Vagina (tissue), 2 donors: ENCODE measurements at regions not wholly inside any gene's neighbourhood (a gene's known extent, or its start where the extent isn't known, plus 50 kb on each side); places are given as distances from the start of the nearest gene placed in this dataset.

Experiments
- CTCF ChIP-seq, 3 experiments: fragments of 450-650 bp in 2 of 3; fragments of 200-600 bp in 1 of 3; sonication (generic) in 1 of 3; IDR thresholded peaks; one replicate each; pipeline ENCODE4 v1.5.1; 2017 to 2019; ENCODE audit warnings: antibody characterized with exemption in 3 of 3, mild to moderate bottlenecking in 2 of 3, moderate library complexity in 2 of 3
- POLR2A ChIP-seq, 2 donors: fragments of 450-650 bp; IDR thresholded peaks; one replicate each; pipeline ENCODE4 v1.6.1; 2017; ENCODE audit warnings: antibody characterized with exemption in 2 of 2, mild to moderate bottlenecking in 2 of 2, moderate library complexity in 2 of 2
- POLR2AphosphoS5 ChIP-seq, 2 donors: sonication (generic); formaldehyde crosslinking; IDR thresholded peaks; one replicate each; pipeline ENCODE4 v1.9.0; 2017; ENCODE audit warnings: antibody characterized with exemption in 2 of 2, mild to moderate bottlenecking in 2 of 2, low read depth in 1 of 2; ENCODE audit not compliant: insufficient read depth in 1 of 2

GRCh38 chr13:85662186-85662585, 137.0 kb downstream of the SLITRK6 start:
- TF ChIP-seq POLR2AphosphoS5 (IDR thresholded peaks at IDR 0.05; ENCODE audit: insufficient read depth in 1 of 2, low read depth in 1 of 2) (no peak), CTCF (IDR thresholded peaks at IDR 0.05) (no peak), POLR2A (IDR thresholded peaks at IDR 0.05) (no peak)
